SU-DHL-6 (cell line): ENCODE measurements at regions not wholly inside any gene's neighbourhood (a gene's known extent, or its start where the extent isn't known, plus 50 kb on each side); places are given as distances from the start of the nearest gene placed in this dataset.

ENCODE experiments used
- H2AFZ ChIP-seq: fragments of 200-600 bp; sonication (generic); 2 replicates; pipeline ENCODE4 v1.6.1; 2014; ENCODE audit warnings: low read depth, mild to moderate bottlenecking, moderate library complexity, mixed read lengths, antibody characterized with exemption, low read length; ENCODE audit not compliant: severe bottlenecking
- H3F3A ChIP-seq: fragments of 200-600 bp; shearing (Covaris generic); 2 replicates; pipeline ENCODE4 v1.6.0; 2016; ENCODE audit warnings: antibody characterized with exemption, mild to moderate bottlenecking; ENCODE audit not compliant: insufficient read depth
- H3K27ac ChIP-seq: fragments of 200-600 bp; sonication (generic); 2 replicates; pipeline ENCODE4 v1.5.1; 2016; ENCODE audit warnings: low read depth, mild to moderate bottlenecking, low read length, moderate library complexity, mixed read lengths
- H3K27me3 ChIP-seq: fragments of 200-600 bp; sonication (generic), shearing (Covaris generic); 2 replicates; pipeline ENCODE4 v1.6.0; 2014; ENCODE audit warnings: mild to moderate bottlenecking, low read length
- H3K36me3 ChIP-seq: fragments of 200-600 bp; sonication (generic); 2 replicates; pipeline ENCODE4 v1.6.1; 2014; ENCODE audit warnings: mild to moderate bottlenecking, low read length, mixed read lengths
- H3K4me2 ChIP-seq: fragments of 300-600, 200-600 bp; shearing (Covaris generic), sonication (generic); 2 replicates; pipeline ENCODE4 v1.6.0; 2014; ENCODE audit warnings: low read length, low read depth, mild to moderate bottlenecking; ENCODE audit not compliant: poor library complexity, severe bottlenecking
- H3K4me3 ChIP-seq: fragments of 200-600 bp; sonication (generic); 2 replicates; pipeline ENCODE4 v1.5.1; 2014; ENCODE audit warnings: antibody characterized with exemption, low read length, mild to moderate bottlenecking, mixed read lengths; ENCODE audit not compliant: insufficient read depth, poor library complexity, severe bottlenecking
- H3K79me2 ChIP-seq: fragments of 200-600 bp; sonication (generic); 2 replicates; pipeline ENCODE4 v1.6.1; 2014; ENCODE audit warnings: mild to moderate bottlenecking, low read length, moderate library complexity; ENCODE audit not compliant: insufficient read depth
- H3K9ac ChIP-seq: fragments of 200-600 bp; sonication (generic); 2 replicates; pipeline ENCODE4 v1.7.0; 2014; ENCODE audit warnings: mild to moderate bottlenecking, low read length
- H3K9me2 ChIP-seq: fragments of 200-600 bp; sonication (generic); replicated peaks from 2 replicates; pipeline ENCODE4 v1.6.1; 2014; ENCODE audit warnings: low read length; ENCODE audit not compliant: insufficient read depth
- H3K9me3 ChIP-seq: fragments of 200-600 bp; sonication (generic); 2 replicates; pipeline ENCODE4 v1.6.1; 2014; ENCODE audit warnings: low read length, mixed read lengths; ENCODE audit not compliant: insufficient read depth
- H4K20me1 ChIP-seq: fragments of 200-600 bp; sonication (generic); 2 replicates; pipeline ENCODE4 v1.6.1; 2014; ENCODE audit warnings: low read depth, mild to moderate bottlenecking, antibody characterized with exemption, low read length, moderate library complexity, mixed read lengths
- EZH2phosphoT487 ChIP-seq: fragments of 200-600 bp; sonication (generic), shearing (Covaris generic); conservative IDR thresholded peaks from 2 replicates; pipeline ENCODE4 v1.6.1; 2018; ENCODE audit warnings: mild to moderate bottlenecking, antibody characterized with exemption, low read length, moderate library complexity, mixed read lengths
- TF ChIP-seq, protein P1 (sequence below): fragments of 200-600 bp; sonication (generic); IDR thresholded peaks from one replicate; pipeline ENCODE4 v1.5.1; 2017; ENCODE audit warnings: antibody characterized with exemption, mild to moderate bottlenecking, low read length, moderate library complexity; ENCODE audit not compliant: insufficient read depth, poor library complexity, severe bottlenecking

DNA sequence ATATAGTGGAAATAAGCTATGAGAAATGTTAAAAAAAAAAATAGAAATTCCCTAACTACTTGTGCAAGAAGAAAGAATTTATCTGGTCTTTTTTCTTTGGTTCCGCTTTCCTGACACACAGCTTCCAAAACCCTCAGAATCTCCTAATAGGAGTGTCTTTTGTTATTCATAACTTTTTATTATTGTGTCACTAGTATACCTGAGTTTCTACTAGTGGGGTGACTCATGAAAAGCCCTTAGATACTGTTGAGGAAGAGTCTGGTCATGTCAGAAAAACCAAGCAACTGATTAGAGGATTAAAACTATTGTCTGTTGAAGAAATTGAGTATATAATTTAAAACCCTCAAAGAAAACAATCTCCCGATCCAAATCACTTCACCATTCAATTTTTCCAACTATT is 152.8 kb upstream of the IFNE start:
- Histone ChIP-seq H2AFZ (no peak overlapping the region), H3K27ac (no peak overlapping the region), H3K4me3 (no peak overlapping the region), H3K36me3 (no peaks in the 10 kb centered on the region), H3K27me3 (no peaks in the 10 kb centered on the region), H4K20me1 (no peaks in the 10 kb centered on the region), H3K9me2 (no peaks in the 10 kb centered on the region), H3K9me3 (no peaks in the 10 kb centered on the region), H3K4me2 (no peak overlapping the region), H3K79me2 (no peaks in the 10 kb centered on the region), H3K9ac (no peak overlapping the region), H3F3A (no peaks in the 10 kb centered on the region)
- no peak for TF ChIP-seq EZH2phosphoT487
- TF ChIP-seq, protein P1, sequence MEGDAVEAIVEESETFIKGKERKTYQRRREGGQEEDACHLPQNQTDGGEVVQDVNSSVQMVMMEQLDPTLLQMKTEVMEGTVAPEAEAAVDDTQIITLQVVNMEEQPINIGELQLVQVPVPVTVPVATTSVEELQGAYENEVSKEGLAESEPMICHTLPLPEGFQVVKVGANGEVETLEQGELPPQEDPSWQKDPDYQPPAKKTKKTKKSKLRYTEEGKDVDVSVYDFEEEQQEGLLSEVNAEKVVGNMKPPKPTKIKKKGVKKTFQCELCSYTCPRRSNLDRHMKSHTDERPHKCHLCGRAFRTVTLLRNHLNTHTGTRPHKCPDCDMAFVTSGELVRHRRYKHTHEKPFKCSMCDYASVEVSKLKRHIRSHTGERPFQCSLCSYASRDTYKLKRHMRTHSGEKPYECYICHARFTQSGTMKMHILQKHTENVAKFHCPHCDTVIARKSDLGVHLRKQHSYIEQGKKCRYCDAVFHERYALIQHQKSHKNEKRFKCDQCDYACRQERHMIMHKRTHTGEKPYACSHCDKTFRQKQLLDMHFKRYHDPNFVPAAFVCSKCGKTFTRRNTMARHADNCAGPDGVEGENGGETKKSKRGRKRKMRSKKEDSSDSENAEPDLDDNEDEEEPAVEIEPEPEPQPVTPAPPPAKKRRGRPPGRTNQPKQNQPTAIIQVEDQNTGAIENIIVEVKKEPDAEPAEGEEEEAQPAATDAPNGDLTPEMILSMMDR: no peak

DNA sequence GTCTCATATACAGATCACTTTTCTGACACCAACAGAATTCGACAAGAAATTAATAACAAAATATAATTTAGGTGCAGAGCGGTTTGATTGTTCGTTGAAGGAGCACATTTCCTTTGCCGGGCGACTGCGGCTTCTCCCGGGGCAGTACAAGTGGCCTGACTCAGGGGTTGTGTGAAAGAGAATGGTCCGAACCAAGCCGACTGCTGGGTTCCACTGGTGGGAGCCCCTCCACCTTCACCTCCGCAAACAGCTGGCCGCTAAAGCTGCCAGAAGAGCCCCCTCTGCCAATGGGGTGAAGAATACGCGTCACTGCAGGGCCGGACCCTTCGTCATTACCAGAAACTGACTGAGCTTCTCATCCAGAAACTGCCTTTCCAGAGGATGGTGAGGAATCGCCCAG is 156.0 kb upstream of the IFNE start:
- Histone ChIP-seq H2AFZ (no peak overlapping the region), H3K9me2 (no peaks in the 10 kb centered on the region), H3K9ac (no peak overlapping the region), H3K4me2 (no peak overlapping the region), H3F3A (no peaks in the 10 kb centered on the region), H4K20me1 (no peaks in the 10 kb centered on the region), H3K36me3 (no peaks in the 10 kb centered on the region), H3K27ac (no peak overlapping the region), H3K27me3 (no peaks in the 10 kb centered on the region), H3K79me2 (no peaks in the 10 kb centered on the region), H3K9me3 (no peaks in the 10 kb centered on the region), H3K4me3 (no peak overlapping the region)
- no peak for TF ChIP-seq EZH2phosphoT487
- TF ChIP-seq, protein P1: no peak

DNA sequence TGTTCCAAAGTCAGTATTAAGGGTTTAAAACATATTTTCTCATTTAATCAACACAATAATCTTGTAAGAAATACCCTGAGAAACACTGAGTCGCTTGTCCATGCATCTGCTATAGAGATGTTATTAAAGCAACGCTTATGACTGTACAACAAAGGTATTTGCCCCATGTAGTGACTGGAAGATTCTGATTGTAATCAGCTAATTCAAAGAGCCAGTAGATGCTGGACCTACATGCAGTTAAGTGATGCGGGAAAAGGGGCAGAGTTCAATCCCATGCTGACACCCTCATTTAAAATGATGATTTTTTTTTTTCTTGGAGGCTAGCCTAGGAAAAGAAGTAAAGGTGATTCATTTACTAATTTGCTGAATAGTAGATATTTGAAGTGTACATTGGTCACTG is 149.3 kb upstream of the MTAP start:
- TF ChIP-seq, protein P1: no peak
- TF ChIP-seq EZH2phosphoT487: no peak
- Histone ChIP-seq H3F3A (no peaks in the 10 kb centered on the region), H3K36me3 (no peaks in the 10 kb centered on the region), H3K9ac (no peak overlapping the region), H3K9me2 (no peaks in the 10 kb centered on the region), H3K79me2 (no peaks in the 10 kb centered on the region), H4K20me1 (no peaks in the 10 kb centered on the region), H3K4me3 (no peak overlapping the region), H2AFZ (no peak overlapping the region), H3K27me3 (no peaks in the 10 kb centered on the region), H3K9me3 (no peaks in the 10 kb centered on the region), H3K27ac (no peak overlapping the region), H3K4me2 (no peak overlapping the region)

DNA sequence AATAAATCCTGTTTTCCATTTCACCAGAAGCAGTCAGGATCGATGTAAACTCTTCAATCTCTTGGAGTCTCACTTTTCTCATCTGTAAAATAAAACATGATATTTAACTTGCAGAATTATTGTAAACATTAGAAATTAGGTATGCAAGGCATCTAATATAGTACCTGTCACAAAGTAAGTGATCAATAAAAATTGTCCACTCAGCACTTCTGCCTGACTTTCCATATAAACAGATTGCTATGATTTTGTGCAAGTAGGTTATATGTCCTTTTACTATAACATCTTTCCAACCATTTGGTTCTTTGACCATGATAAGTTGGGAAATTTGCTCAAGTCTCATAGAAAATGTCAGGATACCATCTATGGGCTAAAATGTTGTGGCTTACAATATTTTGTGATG is 148.8 kb upstream of the MTAP start:
- Histone ChIP-seq H3K79me2 (no peaks in the 10 kb centered on the region), H3K9ac (no peak overlapping the region), H3K36me3 (no peaks in the 10 kb centered on the region), H3K4me3 (no peak overlapping the region), H3K9me2 (no peaks in the 10 kb centered on the region), H3K27me3 (no peaks in the 10 kb centered on the region), H4K20me1 (no peaks in the 10 kb centered on the region), H3K9me3 (no peaks in the 10 kb centered on the region), H3F3A (no peaks in the 10 kb centered on the region), H3K4me2 (no peak overlapping the region), H3K27ac (no peak overlapping the region), H2AFZ (no peak overlapping the region)
- no peak for TF ChIP-seq EZH2phosphoT487
- TF ChIP-seq, protein P1: no peak
